HG02981 (cell line): ENCODE measurements at regions not wholly inside any gene's neighbourhood (a gene's known extent, or its start where the extent isn't known, plus 50 kb on each side); places are given as distances from the start of the nearest gene placed in this dataset.

ENCODE experiments used
- ATAC-seq: cut with Tn5 transposase; IDR thresholded peaks from one replicate; pipeline ENCODE4 v1.9.1; 2021; ENCODE audit warnings: mild to moderate bottlenecking, moderate library complexity; ENCODE audit not compliant: unreplicated experiment

DNA sequence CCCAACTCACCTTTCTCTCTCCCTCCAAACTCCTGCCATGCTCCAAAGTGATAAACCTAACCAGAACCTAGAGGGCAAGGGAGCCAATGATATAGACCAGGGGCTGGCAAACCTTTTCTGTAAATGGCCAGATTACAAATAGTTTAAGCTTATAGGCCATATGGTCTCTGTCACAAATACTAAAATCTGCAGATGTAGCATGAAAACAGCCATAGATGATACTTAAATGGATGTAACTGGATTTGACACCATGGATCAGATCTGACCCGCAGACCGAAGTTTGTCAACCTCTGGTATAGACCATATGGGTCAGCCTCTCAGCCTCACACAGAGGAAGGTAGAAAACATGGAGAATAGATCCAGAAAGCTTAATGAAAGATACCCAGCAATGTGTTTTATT lies 165.2 kb upstream of the STT3B start:
- ATAC-seq, result no peak

DNA sequence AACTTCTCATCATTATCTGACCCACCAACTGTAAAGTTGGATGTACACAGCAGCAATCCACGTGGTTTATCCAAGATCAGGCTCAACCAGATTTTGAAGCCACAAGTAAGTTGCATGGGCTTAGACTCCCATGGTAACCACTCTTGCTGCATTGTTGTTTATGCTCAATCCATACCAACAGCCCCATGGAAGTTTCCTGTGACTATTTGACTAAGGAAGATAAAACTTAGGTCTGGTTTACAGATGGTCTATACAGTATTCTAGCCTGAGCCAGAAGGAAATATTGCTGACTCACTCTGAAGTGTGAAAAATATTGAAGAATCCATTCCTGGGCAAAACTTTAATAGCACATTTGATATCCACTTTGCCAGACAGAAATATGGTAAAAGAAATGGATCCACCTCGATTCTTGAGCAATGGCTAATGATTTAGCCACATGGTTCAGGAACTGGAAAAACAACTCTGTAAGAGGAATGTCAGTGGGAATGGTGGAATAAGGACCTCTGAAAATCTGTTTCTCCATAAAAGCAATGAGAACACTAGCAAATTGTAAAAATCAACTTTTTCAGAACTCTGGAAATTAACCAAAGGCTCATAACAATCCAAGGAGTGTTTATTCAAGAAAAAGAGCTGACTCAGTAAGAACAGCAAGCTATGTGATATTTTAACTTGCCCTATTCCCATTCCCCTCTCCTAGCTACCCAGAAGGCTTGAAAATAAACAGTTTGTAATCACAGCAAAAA lies 162.9 kb upstream of the STT3B start:
- no peak for ATAC-seq

DNA sequence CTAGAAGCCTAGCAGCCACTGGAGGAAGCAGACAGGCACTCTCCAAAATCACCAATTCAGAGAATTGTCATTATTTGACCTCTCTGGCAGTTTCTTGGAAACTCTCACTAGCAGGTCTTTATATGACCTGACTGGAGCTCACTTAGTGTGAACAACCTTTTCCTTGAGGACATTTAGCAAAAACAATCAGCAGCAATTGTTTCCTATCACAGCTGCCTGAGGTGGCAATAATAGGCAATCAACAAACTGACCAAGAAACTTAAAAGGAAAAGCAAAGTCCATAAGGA lies 162.4 kb upstream of the STT3B start:
- no peak for ATAC-seq

DNA sequence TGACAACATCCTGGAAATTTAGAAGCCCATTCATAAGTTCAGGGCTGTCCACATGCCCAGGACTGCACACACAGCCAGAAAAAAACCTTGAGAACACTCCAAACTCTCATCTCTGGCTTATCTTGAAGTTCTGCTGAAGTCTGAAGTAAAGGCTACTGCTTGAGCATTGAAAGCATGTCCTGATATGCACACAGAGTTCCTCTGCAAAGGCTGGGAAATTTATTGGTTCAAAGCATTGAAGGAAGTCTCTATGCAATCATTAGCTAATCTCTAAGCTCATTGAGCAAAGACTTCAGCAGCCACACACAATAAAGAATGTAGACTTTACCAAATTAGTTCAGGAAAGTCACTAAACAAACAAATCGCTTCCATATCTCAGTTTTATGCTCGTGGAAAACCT lies 162.0 kb upstream of the STT3B start:
- no peak for ATAC-seq

DNA sequence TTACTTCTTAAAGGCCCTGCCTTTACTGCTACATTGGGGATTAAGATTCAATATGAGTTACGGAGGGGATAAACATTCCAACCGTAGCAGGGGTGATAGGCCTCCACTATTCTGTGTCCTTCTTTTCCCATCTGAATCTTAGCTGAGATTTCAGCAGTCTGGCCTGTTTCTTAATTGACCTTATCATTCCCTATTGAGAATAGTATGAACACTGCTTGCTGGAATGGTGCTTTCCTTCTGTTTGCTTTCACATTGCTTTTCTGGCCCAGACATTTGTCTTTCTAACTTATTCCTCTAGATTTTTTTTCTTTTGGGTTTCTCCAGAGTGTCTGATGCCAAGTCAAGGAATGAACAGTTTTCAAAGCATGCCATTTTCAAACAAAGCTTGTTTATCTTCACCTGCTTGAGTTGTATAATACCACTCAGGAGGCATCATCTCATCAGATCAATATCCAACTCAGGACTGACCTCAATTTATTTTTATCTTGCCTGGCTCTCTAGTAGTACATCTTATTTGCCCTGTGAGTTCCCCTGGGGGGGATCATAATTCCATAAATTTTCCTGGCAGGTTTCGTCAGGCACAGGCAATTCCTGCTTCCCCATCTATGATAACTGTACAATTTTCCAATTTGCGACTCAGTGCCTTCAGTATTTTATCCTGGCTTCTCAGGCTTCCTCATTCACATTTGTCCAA lies 161.1 kb upstream of the STT3B start:
- ATAC-seq, result no peak

DNA sequence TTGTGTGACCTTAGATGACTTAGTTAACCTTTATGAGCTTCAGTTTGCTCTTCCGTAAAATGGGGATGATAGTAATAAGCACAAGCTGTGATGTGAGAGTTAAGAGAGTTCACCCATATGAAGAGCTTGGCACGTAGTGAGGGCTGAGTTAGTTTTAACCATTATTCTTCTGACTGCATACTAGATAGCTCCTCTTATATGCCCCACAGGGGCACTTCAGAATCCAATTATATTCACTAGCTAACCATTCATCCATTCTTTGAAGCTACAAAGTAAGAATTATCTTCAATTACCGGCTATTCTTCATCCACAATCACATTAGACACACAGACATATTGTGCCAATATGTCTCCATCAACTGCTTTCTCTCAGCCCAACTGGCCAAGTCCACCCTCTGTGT lies 159.0 kb upstream of the STT3B start:
- no peak for ATAC-seq

DNA sequence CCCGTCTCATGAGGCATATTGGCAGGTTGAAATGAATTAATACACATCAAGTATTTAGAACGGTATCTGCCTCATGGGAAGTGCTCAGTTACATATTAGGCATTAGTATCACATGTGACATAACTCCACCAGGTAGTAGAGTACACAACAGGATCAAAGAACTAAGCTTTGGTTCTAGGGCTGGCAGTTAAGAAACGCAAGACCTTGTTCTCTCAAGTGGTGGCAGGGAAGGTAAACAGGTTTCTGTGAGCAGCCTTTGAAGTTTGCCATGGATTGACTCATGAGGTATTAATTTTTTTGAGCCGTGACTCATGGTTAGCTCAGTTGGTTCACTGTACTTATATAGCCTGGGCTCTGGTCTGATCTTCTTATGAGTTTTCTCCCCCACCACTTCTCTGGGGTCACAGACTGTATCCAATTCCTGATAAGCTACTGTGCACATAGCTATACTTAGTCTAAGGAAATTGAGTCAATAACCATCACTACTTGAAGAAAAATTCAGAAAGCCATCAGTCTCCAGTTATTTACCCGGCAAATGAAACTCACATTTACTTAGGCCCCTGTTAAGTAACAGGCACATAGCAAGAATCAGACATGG lies 155.6 kb upstream of the STT3B start:
- no peak for ATAC-seq

DNA sequence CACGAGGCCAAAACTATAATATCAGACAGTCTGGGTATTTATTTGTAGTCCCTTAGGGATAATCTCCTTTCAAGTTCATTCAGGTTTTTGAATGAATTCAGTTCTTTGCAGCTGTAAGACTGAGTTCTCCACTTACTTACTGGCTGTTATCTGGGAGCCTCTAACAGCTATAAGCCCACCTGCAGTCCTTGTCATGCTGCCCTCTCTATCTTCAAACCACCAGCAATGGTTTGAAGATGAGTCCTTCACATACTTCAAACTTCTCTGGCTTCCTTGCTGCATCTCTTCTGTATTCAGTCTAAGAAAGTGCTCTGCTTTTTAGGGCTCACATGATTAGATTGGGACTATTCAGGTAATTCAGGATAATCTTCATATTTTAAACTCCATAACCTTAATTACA lies 154.5 kb upstream of the STT3B start:
- ATAC-seq, result no peak

DNA sequence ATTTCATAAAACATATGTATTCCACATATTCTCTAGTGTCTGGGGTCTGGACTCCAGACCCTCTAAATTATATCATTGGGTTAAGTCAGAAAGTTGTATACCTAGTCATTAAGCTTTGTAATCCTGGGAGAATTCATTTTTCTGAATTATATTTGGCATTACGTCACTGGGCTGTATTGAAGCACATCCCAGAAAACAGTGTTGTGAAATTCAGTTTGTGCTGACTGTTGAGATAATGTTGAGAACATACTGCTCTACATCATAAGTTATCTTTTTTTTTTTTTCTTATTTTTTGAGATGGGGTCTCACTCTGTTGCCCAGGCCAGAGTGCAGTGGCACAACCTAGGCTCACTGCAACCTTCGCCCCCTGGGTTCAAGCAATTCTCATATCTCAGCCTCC lies 153.1 kb upstream of the STT3B start:
- ATAC-seq, result no peak

DNA sequence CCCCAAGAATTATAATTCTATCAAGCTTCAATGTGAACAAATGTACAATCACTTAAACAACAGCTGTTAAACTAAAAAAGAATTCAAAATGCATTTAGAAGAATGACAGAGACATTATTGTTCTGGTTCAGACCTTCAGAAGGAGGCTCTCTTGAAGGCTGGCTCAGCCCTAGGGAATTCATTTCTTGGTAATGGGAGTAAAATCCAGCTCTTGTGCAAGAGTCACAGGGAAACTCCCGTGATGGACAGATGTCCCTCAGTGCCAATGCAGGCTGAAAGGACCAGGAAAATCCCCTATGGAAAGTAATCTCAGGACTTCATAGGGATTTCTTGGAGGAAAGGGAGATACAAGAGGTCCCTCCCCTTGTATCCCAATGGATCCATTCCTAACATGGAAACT lies 149.9 kb upstream of the STT3B start:
- no peak for ATAC-seq

DNA sequence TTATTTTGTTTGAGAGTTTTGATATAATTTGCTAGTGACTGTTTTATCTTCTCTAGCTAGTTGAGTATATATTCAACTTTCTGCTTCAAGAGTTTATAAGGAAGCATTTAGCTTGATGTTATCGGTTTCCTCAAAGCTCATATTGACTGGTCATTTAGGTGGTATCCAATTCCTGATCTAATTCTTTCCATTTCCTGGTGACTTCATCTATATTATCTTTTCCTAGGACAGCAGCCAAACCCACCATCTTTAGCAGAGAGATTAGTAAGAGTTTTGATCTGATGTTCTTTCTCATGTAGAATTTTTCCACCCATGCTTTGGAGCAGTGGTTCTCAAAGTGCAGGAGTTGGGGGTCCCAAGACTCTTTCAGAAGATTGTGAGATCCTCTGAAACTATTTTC lies 148.6 kb upstream of the STT3B start:
- ATAC-seq, result no peak

DNA sequence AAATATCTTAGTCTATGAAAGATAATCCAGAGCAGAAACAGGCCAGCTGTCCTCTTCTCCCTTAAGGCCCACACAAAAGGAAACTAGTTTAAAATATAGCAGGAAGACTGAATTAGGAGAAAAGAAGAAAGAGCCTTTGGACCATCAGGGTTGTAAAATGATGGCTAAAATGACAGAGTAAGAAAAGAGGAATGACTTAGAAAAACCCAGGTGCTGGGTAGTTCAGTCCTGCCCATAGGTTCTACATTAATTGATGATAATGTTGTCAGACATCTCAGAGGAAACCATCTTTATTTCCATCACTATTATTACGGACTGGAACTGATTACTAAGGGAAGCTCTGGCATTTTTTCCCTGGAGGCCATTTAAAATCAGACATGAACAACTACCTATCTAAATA lies 142.8 kb upstream of the STT3B start:
- ATAC-seq, result no peak

DNA sequence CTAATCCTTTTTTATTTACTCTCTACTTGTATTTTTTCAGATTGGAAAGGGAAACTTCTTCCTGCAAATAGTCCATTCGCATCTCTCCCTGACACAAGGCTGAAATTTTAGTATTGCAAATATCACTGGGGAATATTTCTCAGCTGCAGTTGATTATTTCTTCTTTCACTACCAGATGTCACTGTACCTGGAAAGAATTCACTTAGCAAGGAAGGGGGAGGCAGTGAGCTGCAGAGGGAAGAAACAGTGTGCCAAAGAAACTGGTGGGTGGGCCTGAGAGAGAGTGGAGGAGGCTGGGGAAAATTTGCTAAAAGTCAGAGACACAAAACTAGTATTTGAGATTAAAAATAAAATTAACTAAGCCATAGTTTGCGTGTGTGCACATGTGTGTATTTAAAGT lies 142.3 kb upstream of the STT3B start:
- no peak for ATAC-seq

DNA sequence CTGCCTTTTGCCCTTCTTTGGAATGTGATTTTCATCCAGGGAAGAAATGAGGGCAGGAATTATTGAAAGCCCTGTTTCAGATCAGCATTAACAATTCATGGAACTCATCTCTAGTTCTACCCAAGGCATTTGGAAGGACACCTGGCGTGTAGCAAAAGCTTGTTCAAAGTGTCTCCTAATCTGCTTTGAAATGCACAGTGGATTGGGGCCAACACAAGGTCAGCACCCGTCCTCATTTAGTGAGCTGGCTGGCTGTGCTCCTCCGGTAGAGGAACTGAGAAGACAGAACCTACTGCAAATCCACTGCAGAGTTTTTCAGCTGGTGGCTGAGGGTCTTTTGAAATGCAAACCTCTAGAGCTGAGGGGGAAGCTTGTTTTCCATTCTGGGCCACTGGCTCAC lies 141.6 kb upstream of the STT3B start:
- ATAC-seq, result no peak

DNA sequence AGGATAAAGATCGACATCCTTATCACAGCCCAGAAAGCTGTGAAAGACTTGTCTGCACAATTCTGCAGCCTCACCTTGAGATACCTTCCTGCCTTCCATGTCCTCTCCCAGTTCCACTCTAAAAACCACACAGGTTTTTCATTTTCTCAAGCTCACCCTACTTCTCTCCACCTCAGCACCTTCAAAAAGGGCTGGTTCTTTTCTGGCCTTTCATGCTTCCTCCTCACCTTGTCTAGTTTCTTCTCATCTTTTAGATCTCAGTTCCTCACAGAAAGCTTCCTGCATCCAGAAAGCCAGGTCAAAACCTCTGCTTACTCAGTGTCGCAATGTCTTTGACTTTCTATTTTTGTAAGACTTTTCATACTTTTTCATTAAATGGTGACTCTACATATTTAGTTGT lies 140.2 kb upstream of the STT3B start:
- no peak for ATAC-seq

DNA sequence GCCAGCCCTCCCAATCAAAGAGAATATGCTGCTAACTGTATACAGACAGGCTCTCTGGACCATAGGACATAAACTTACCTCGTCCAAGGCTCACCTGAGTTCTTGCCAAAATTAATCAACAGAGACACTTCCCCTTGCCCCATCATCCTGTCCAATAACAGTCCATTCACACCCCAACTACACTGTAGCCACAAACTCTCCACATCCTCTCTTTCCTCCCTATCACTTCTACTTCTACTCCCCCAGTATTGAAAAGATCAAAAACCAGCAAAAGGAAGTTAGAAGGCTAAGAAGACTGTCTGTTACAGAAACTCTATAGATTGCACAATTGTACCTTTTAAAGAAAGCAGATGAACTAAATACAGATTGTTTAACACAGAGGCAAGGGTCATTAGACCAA lies 133.5 kb upstream of the STT3B start:
- ATAC-seq, result no peak

DNA sequence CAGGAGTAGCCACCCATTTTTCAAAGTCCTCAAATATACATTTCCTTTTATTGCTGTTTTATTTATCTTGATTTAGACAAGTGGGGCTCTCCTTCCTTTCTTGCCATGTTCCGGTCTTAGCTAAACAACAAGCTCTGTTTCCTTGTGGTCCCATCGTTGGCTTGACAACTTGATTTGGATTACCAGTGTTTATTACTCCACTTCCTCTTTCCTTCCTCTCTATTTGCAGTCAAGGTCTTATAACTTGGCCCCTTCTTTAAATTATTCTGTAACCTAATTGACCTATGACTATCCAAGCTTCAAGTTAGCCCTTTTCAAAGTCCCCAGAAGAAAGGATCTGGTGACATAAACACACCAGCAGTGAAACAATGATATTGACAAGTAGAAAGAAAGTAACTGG lies 130.6 kb upstream of the STT3B start:
- ATAC-seq, result no peak

DNA sequence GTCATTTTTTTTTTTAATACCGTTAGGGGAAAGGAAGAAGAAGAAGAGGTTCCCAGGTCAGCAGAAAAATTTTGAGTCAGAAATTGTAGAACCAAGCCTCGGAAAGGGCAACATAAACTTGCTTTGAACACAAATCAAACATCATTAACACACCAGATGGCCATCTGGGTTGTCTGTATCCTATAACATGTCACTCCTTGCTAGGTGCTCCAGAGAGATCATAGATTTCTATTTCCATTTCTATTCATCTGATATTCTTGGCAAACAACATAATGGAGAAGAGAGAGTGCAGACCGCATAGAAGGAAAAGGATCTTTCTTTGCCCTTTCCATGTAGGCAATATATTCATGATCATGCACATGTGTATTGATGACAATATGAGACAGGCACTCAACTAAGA lies 129.5 kb upstream of the STT3B start:
- ATAC-seq, result no peak

DNA sequence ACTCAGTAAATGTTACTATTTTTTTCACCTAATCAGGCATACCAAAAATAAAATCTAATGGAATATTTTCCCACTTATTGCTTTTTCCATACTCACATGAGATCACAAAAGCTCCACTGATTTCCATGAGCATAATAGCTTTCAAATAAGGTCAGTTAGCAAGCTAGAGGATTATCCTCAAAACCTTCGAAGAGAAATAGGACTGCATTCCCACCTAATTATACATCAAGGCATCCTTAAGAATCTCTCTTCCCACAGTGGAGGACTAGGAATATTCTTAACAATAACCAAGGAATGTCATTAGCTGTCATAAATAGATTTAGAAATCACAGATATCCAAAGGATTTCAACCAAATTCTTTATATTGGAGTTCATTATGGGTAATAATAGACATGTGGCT lies 127.9 kb upstream of the STT3B start:
- ATAC-seq, result no peak

DNA sequence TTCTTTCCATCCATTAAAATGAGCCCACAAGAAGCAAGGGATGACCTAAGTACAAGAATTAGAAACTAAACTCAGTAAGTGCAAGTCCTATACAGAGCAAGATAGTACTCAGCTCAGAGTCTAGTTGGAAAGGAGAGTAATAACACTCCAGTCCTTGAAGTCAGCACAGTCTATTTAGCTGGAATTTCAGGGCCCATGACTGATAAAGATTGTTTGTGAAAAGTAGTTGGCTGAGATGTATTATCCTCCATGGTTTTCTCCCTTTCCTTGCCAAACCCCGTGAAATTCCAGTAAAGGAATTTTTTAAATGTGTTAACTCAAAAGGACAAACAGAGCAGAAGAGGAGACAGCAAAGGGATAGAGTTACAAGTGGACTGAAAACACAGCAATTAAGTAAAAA lies 127.2 kb upstream of the STT3B start:
- ATAC-seq, result no peak

DNA sequence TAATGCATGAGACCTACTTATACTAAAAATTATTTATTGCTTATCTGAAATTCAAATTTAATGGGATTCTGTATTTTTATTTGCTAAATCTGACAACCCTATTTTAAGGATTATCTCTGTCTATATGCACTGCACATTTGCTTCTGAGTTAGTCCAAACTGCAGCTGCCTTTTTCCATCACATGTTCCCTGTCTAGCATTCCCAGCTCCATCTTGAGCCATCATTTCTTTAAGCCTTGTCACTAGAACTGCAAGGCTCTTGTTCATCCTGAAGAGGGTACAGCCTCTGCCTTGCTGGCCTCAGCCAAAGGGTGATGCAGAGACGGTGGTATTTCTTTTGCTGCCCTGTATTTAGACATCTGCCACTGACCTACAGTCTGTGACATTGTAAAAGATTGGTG lies 125.8 kb upstream of the STT3B start:
- no peak for ATAC-seq

DNA sequence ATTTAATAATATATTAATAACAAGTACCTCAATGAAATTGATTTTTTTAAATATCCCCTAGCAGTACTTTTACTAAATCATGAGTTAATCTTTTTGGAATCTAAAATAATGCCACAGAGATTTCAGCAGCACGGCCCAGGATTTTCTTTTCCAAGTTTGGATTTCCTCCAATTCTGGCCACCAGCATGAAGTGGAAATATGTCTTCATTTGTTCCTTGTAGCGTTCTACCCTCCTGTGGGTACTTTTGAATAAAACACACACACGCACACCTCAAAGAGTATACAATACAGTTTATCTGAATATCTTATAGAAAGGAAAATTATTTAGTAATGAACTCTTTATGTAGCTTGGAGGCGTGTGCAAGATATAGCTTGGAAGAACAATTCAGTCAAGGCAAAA lies 125.1 kb upstream of the STT3B start:
- ATAC-seq, result no peak

DNA sequence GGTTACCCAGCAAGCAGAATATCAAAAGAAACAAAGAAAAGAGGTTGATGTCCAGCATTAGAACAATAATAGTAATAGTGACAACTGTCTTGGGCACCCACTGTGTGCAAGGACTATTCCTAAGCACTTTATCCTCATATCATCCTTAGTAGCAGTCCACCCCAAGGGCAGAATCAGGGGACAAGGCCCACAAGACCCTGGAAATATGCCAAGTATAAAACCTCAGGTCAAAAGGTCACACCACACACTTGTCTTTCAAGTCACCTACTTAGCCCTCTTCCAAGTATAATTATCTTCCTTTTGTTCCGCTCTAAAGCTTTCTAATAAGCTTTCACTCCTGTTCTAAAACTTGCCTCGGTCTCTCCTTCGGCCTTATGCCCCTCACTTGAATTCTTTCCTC lies 124.0 kb upstream of the STT3B start:
- ATAC-seq, result no peak
